ENCODE measurements at regions not wholly inside any gene's neighbourhood (a gene's known extent, or its start where the extent isn't known, plus 50 kb on each side); places are given as distances from the start of the nearest gene placed in this dataset.
"Not testable (repeated sequence)": the region's sequence is repeated elsewhere in the genome, so short reads cannot be mapped to it uniquely, and the experiment has no call there.

DNA sequence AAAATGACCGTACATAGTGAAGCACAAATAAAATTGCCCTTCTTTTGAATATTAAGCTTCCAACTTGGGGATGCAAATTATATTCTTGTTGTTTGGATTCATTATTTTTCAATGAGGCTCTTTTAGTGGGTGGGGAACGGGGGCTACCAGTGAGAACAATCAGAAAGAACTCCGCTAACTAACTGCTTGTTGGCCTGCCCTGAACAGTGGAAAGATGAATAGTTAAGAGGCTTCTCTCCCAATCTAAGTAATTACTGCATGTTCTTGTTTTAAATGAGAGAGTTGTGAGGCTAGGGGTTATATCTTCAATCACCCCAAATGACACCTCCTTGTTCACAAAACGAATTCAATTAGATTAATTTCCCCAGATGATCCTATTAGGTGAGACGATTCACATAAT, 322.0 kb downstream of the FAT3 start:
- DNase-seq = no peak

DNA sequence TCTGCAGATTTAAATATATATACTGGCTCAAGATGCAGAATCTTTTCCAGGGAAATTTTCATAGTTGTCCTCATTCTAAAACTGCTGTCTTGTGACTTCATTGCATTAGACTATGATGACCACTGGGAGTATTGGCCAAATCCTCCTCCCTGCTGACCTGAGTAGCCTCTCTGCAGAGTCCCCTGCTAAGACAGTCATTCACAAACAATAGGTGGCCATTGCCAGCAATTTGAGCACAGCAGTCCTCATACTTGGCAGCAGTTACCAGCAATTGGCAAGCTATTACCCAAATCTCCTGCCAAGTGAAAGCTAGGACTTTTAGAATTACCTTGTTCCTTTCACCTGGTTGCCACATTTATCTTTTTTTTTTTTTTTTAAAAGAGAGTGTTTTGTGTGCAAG, 325.8 kb downstream of the FAT3 start:
- DNase-seq = no peak

DNA sequence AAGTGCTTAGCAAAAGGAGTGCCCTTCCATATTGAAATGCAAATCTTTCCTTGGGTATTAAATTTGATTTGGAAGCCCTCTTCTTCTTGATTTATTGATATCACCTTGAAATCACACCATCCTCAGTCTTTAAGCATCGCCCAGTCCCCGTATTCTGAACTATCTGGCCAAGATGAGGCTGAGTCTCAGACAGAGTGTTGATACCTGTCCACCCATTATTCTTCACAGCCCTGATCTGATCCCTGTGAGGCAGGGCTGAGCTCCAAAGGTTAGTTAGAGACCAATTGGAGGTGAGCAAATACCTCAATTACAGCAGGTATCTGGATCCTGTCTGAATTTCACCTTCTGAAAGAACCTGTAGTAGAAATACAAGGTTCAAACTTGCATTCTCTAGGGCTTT, 326.3 kb downstream of the FAT3 start:
- DNase-seq = no peak

DNA sequence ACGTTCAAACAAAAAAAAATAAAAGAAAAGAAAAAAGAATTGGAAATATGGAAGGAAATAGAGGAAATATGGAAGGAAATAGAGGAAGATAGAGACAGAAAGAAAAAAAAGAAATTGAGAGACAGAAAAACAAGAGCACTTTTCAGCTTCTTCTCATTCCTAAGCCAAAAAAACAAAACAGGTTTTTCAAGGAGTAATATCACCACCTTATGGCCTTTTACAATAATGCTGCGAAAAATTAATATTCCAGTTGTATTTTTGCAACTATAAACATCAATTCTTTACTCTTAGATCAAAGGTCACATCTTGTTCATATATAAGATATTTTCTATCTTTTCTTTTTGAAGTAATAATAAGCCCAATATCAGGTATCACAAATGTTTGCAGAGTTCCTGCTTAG, 328.3 kb downstream of the FAT3 start:
- DNase-seq = no peak

DNA sequence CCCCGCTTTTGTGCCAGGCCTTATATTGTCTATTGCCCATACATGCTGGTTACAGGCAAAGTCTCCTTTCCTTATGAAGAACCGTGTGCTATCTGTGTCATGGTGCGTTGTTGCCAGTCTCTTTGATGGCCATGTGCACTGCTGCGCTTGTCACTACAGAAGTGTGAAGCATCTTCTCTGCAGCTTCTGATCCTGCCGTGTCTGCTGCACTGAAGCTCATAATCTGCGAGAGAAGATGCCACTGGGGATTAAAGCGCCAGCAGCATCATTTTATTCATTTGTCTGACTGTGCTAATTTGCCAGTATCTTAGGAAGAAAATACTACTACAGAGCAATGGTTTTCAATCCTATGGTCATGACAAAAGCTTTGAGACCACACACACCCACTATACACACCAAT, 330.1 kb downstream of the FAT3 start:
- no peak for DNase-seq

DNA sequence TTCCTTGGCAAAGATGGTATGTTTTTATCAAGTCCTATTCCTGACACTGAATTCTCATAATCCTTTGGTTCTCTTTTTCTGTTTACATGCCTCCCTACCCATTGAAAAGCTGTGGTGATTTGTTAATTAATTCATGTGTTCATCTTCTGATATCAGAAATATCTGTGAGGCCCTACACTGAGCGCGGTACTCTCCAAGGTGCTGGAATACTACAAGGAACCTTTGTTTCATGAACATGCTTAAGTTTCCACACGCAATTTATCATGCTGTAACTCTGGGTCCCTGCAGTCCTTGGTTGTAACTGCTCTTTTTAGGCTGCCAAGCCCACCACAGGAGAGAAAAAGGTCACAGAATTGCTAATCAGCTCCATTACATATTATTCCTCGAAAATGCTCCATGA, 331.8 kb downstream of the FAT3 start:
- peak; percentile 1 for DNase-seq

DNA sequence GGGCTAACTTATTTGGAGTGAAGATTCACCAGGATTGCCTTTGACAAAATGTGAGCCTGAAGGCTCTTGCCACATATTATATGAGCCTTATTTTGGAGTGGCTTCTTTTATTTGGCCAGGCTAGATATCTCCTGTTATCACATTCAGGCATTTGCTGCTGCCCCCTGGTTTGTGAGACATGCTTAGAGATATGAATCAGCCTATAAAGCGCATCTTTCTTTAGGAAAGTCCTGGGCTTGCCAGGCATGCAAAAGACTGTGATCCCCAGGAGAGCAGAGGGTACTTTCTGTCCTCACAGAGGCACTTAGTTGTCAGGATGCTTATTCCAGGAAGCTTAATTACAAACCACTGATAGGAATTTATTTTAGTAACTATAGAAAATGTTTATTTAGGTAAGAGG, 333.3 kb downstream of the FAT3 start:
- DNase-seq = no peak

DNA sequence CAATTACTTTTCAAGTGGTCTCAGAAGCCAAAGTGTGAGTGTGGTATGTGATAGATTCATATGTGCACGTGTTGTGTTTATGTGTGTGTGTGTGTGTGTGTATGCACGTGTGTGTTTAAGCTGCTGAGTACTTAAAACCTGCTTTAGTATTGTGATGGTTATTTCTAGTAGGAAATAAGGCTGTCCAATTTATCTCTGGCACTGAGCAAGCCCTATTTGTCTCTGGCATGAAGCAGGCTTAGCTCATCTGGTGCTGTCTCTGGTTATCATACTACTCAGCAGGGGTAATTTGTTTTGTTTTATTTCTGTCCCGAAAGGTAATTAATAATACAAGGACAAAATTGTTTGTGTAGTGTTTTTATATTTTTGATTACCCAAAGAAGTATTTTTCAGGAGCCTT, 333.7 kb downstream of the FAT3 start:
- no peak for DNase-seq

DNA sequence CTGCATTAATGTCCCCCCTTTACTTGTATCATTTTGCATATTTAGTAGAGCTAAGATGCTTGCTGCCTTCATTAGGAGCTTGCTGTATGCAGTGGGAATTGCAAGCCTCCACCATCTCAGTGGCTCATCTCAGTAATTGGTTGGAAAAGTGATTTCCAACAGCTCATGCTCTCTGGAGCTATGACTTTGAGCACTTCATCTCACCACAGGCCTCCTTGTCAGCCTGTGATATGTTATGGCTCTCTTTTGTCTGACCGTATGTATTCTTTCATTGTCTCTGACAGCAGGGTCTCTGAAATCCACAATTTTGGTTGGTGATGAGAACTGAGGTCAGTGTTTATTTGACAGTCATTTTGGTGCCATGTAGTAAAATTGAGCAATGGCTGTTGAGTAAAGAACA, 345.1 kb downstream of the FAT3 start:
- DNase-seq = no peak

DNA sequence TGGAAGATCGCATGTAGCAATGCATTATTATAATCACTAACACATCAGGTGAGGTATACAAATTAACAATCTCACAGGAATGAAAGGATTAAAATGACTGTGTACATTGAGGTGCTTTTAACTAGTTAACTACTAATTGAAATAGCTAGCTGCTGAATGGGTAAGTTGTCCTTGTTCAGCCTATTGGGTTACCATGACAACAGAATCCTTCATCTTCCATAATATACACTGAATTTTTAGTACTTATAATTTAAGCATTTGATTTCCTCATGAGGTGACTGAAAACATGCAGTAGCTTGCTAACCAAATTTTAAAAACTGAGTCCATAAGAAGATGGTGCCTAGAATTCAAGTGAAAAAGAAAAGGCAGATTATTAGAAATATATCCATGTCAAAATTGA, 347.9 kb downstream of the FAT3 start:
- no peak for DNase-seq

DNA sequence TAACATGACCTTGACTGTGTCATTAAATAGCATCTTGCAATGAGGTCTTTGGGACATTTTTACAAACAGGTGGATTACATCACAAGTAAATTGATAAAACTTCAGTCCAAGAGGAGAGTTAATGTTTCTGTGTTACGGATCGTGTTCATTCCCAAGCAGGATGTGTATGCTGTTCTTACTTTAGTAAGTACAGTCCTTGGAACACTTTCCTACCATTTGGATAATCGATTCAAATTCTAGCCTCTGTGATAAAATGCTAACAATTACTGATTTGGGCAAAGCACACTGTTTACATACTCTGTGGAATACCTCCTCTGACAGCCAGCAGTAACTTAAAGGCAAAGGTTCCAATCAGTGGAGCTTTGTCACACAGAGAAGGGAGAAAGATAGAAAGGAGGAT, 351.7 kb downstream of the FAT3 start:
- DNase-seq = no peak

DNA sequence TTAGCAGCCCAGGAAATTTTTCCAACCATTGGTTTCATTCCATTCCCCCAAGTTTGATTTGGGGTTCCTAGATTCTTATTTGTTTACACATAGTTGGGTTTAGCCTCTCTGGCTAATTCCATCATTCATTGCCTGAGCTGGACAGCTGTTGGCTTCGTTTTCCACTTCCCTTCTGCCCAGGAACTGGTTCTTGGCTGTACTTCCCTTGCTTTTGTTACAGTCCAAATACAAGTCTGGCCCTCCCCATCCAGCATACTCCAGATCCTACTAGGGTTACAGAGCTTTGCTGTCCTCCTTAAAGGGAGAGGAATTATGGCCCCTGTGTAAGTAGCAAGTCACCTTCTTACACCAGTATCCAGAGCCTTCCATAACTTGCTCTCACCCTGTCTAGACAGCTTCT, 356.3 kb downstream of the FAT3 start:
- DNase-seq = no peak

DNA sequence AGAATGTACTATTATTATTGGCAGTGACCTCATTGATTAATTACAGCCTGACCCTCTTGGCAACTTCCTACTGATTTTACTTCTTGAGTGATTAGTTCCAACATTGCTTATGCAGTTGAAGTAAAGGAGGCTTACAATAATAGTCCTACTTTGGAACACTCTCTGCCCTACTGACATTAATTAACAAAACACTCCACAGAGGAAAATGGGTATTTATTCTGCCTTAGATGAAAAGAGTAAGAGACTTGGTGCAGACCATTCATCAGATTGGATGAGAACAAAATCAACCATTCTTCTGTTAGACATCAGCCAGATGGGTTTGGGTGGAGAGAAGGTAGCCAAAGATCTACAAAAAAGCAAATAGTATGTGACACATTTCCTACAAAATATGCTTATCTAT, 363.8 kb downstream of the FAT3 start:
- DNase-seq = no peak

DNA sequence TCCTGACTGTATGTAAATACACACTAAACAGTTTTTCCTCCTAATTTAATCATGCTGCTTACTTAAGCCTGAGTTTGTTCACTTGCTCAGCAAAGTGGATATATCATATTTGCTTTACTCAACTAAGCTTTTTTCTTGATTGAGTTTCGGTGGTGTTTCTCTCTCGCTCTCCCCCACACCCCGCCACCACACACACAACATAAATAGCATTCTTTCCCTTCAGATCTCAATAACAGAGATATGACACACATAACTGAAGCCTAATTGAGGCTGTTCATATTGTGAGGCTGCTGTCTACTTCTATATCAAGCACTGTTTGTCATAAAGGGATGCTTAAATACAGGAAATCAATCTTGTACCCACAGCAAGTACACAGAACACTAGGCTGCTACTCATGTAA, 364.9 kb downstream of the FAT3 start:
- no peak for DNase-seq

DNA sequence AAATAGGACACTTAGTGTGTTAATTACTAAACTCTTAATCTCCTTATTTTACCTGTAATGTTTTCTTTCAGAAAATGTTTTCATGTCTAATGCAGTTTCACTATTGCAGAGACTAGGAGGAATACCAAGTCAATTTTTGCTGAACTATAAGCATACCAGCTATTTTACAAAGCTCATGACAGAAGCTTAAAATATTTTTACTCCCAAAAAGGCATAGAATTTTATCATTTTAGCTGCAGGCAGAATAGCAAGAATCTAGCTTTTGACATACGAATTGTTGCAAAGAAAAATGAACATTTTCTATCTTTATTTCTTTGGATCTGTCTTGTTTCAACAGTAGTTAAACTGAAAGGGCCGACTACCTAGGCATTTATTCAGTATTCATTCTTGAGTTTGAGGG, 366.9 kb downstream of the FAT3 start:
- no peak for DNase-seq

DNA sequence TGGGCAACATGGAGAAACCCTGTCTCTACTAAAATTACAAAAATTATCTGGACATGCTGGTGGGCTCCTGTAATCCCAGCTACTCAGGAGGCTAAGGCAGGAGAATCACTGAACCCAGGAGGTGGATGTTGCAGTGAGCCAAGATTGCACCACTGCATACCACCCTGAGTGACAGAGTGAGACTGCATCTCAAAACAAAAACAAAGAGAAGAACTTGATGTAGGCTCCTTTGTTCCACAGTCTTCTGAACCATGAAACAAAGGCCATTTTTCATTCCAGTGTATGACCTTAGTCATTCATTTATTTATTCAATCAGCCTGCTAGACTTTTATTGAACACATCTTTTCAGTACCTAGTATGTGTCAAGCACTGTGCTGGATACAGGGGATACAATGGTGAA, 369.6 kb downstream of the FAT3 start:
- DNase-seq = no peak

DNA sequence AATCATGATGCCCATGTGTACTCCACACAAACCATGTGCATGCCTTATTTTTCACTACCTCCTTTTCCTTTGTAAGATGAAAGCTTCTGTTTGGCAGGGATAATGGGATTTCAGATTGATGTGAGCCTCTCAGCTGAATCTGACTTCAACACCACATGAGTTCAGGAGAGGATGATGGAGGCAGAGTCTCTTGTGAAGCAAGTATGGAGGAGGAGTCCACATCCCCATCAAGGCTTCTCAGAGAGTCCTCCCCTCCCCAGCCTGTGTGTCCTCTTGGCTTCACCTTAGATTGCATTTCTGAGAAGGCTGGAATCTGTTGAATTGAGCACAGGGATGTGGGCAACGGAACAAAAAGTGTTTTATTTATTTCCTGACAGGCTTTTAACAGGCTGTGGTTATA, 370.4 kb downstream of the FAT3 start:
- DNase-seq = no peak

DNA sequence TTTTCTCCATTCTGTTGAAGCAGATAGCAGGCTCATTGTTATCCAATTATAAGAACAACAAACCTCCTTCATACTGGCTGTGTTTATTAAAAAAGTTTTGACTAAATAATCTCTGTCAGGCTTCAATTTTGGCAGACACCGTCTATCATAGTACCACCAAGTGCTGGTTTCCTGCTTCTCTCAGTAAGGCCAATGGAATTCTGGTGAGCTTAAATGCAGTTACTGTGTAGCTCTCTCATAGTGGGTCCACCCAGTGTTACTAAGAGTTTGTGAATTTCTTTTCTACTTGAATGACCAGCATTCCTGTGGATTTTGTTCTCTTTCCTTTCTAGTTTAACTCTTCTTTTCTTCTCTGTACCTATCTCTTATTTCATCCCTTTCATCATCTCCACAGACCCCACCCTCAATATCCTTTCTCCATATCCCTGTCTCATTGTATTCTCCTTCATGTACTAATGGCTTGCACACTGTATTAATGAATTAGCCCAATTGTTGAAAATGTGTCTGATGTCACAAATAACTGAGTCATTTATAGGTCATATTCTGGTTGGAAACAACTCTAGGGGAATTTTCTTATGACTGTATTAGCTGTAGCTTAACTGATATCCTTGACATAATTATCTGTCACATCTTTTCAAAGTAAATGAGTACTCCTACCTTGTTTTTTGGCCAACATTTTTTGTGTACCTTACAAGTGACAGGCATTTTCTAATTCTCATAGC, 372.1 kb downstream of the FAT3 start:
- no peak for DNase-seq

DNA sequence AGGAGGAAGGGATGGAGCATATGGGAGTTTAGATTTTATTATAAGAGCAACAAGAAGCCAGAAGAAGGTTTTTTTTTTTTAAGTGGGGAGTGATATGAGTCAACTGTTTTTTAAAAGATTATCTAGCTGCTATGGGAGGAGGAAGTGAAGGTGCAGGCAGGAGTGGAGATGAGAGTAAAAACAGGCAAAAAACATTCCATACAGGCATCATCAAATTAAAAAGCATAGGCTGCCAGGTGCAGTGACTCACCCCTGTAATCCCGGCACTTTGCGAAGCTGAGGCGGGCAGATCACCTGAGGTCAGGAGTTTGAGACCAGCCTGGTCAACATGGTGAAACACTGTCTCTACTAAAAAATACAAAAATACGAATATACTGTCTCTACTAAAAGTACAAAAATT, 368.4 kb upstream of the MTNR1B start:
- DNase-seq = no peak

DNA sequence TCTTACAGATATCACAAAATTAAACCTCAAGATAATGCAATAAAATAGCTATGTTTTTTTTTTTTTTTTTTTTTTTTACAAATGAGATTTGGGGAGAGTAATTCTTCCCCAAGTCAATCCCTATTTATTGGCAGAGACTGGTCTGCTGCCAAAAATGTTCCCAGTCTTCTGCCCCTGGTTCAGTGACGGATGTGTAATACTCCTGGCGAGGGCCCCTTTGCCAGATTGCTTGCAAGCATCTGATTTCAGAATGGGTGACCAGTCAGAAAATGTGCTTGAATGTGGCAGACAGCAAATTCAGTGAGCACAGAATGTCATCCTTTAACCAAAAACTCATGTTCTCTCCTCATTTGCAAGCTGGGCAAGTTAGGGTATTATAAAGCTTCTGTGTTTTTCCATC, 363.8 kb upstream of the MTNR1B start:
- no peak for DNase-seq

DNA sequence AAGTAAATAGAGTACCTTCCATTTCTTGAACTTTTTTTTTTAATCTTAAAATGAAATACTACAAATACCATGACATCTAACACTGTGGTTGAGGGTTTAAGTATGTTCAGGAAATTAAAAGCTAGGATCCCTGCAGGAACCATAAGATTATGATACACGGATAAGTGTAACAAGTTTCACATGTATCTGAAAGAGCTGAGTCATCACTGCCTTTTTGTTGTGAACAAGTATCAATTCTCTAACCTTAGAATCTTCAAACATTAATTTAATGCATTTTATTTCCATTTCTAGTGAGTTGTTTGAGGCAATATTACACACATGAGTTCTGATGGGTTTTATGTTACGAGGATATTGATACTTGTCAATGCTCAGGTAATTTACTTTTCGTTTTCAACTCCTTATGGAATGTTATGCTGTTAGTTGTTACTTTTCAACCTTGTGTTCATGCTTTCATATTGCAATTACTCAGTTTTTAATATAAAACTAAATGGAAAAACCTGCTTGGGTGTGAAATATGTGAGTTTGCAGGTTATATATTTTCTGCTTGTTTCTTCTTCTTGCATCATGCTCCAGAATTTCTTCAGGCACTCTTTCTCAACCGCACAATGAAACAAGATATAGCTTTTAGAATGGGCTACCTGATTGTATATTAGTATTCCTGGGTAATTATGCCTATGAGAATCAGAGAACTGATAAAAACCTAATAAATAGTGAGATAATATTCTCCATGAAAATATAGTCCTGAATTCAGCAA, 361.3 kb upstream of the MTNR1B start:
- no peak for DNase-seq

DNA sequence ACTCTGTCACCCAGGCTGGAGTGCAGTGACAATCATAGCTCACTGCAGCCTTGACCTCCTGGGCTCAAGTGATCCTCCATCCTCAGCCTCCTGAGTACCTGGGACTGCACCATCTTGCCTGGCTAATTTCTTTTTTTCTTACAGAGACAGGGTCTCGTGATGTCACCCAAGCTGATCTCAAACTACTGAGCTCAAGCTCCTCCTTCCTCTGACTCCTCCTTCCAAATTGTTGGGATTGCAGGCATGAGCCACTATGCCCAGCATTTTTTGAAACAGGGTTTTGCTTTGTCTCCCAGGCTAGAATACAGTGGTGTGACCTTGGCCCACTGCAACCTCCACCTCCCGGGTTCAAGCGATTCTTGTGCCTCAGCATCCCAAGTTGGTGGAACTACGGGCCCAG, 358.3 kb upstream of the MTNR1B start:
- DNase-seq = no peak

DNA sequence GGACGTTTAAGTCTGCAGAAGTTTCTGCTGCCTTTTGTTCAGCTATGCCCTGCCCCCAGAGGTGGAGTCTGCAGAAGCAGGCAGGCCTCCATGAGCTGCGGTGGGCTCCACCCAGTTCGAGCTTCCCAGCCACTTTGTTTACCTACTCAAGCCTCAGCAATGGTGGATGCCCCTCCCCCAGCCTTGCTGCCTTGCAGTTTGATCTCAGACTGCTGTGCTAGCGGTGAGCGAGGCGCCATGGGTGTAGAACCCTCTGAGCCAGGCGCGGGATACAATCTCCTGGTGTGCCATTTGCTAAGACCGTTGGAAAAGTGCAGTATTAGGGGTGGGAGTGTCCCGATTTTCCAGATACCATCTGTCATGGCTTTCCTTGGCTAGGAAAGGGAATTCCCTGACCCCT, 351.4 kb upstream of the MTNR1B start:
- DNase-seq = not testable (repeated sequence)

DNA sequence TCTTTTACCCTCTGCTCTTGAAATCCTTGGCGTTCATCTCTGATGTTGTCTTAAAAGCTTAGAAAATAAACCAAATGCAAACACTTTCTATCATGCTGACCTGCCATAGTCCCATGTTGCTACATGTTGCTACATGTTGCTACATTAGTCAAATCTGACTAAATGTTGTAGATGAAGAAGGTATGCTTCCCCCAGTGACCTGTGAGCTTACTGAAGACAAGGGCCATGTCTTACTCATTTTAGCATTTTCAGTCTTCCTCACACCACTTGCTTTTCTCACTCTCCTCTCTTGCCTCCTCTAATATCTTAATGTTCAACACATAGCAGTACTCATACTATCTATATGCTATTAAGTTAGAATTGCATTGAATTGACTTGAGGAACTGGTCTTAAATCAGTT, 346.4 kb upstream of the MTNR1B start:
- DNase-seq = no peak

DNA sequence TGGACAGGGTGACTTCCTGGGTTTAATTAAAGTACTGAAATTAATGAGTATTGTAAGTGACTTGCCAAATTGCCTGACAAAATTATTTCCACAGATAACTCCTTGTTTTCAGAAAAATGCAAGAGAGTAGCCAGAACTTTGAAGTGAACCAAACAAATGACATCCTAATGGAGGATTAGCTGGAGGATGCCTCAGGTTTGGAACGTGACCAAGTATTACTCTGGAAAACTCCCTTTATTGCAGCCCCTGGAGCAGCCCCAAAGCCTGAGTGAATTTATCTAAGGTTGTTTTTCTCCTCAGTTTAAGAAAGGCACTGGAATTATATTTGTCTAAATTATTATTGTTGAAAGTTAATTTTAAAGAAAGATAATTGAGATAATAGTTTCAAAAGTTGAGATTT, 343.6 kb upstream of the MTNR1B start:
- no peak for DNase-seq
